Chondrocyte (in vitro differentiated cells): ENCODE measurements at regions not wholly inside any gene's neighbourhood (a gene's known extent, or its start where the extent isn't known, plus 50 kb on each side); places are given as distances from the start of the nearest gene placed in this dataset.

ENCODE experiments used
- DNase-seq: peaks from one replicate; pipeline ENCODE4 v3.0.0; 2021; ENCODE audit warnings: mixed read lengths, low spot score
- H3K27ac Mint-ChIP-seq: one replicate; pipeline ENCODE4 v1.8.0; 2021; ENCODE audit warnings: mild to moderate bottlenecking, moderate library complexity, mixed read lengths; ENCODE audit not compliant: unreplicated experiment
- H3K27me3 Mint-ChIP-seq: 2 replicates; pipeline ENCODE4 v1.8.0; 2021; ENCODE audit warnings: low read depth, mixed read lengths
- H3K36me3 Mint-ChIP-seq: 2 replicates; pipeline ENCODE4 v1.8.0; 2021; ENCODE audit warnings: low read depth, mixed read lengths
- H3K4me1 Mint-ChIP-seq: 2 replicates; pipeline ENCODE4 v1.8.0; 2021; ENCODE audit warnings: low read depth, mild to moderate bottlenecking, mixed read lengths
- H3K4me3 Mint-ChIP-seq: one replicate; pipeline ENCODE4 v1.8.0; 2021; ENCODE audit warnings: mild to moderate bottlenecking, moderate library complexity, mixed read lengths; ENCODE audit not compliant: unreplicated experiment
- H3K9me3 Mint-ChIP-seq: 2 replicates; pipeline ENCODE4 v1.8.0; 2021; ENCODE audit warnings: low read depth, mixed read lengths
- CTCF ChIP-seq: fragments of 200-600 bp; sonication (generic); IDR thresholded peaks from 2 replicates; pipeline ENCODE4 v1.5.0; 2021; ENCODE audit warnings: antibody characterized with exemption, mild to moderate bottlenecking, moderate library complexity

- peaks cover 23% of the 10 kb centered on the region for H3K4me1 Mint-ChIP-seq
- H3K27me3 Mint-ChIP-seq, result peaks cover 3% of the 10 kb centered on the region
- H3K36me3 Mint-ChIP-seq, result no peaks in the 10 kb centered on the region
- H3K27ac Mint-ChIP-seq, result no peak overlapping the region
- TF ChIP-seq CTCF, result no peak
- H3K9me3 Mint-ChIP-seq, result peaks cover 8% of the 10 kb centered on the region
- DNase-seq, result peak; percentile 40
- H3K4me3 Mint-ChIP-seq, result no peak overlapping the region
Measured at GRCh38 chr14:99041141-99041819, 230.7 kb downstream of the BCL11B start.

DNA sequence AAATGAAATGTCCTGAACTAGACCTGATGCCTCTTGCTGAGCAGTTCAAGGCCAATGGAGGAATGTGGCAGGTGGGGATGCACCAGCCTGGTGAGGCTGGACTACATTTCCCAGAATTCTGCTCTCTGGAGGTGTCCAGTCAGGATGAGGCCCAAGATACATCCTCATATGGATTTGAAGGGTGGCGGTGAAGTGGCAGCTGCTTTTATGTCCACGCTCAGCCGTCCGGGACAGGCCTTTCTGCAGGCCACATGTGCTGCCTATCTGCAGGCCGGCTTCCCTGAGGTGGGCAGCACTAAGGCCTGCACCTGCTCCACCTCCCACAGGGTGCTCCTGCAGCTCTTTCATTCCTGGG is 230.2 kb downstream of the BCL11B start:
- Mint-ChIP-seq H3K9me3 (peaks cover 8% of the 10 kb centered on the region), H3K27ac (no peak overlapping the region), H3K4me3 (no peak overlapping the region), H3K36me3 (peaks cover 1% of the 10 kb centered on the region), H3K27me3 (peaks cover 6% of the 10 kb centered on the region), H3K4me1 (peaks cover 18% of the 10 kb centered on the region)
- no peak for DNase-seq
- TF ChIP-seq CTCF, result no peak

DNA sequence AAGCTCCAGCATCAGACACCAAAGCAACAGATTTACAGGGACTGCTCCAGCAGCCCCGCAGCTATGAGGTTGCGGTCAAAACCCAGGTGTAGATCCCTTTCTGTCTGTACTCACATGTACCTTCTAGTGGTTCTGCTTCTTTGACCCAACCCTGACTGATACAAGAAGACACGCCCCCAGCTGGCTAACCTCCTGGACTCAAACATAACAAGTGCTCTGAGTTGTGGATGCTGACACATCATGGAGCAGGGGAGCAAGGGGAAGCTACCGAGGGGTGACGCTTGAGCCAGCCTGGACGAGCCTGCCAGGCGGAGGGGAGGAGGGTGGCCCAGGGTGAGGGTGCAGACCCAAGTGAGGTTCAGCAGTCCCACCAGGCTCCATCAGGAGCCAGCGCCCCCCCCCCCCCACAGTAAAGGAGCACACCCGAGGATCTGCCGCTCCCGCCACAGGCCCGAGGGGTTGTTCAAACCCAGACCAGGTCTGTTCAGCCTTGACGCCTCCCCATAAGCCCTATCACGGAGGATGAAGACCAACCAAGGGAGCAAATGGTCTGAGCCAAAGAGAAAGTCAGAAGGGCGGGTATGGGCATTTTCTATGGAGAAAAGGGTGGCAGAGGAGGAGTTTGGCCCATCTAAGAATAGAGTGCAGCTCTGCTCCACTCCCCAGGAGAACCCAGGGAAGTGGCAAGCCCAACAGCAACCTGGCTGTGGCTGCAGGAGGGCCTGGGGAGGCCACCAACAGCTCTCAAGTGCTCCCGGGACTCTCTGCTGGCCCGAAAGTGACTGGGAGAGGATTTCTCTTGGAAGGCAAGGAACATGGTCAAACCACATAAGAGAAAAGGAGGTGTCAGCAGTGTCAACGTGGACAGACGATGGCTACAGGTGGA is 229.4 kb downstream of the BCL11B start:
- no peak overlapping the region for H3K27ac Mint-ChIP-seq
- no peak overlapping the region for H3K4me3 Mint-ChIP-seq
- H3K36me3 Mint-ChIP-seq, result peaks cover 1% of the 10 kb centered on the region
- H3K9me3 Mint-ChIP-seq, result peaks cover 8% of the 10 kb centered on the region
- peaks cover 8% of the 10 kb centered on the region for H3K27me3 Mint-ChIP-seq
- no peak for TF ChIP-seq CTCF
- H3K4me1 Mint-ChIP-seq, result peaks cover 11% of the 10 kb centered on the region
- DNase-seq, result no peak

- H3K27me3 Mint-ChIP-seq, result peaks cover 8% of the 10 kb centered on the region
- H3K9me3 Mint-ChIP-seq, result peaks cover 8% of the 10 kb centered on the region
- no peak overlapping the region for H3K27ac Mint-ChIP-seq
- peaks cover 1% of the 10 kb centered on the region for H3K36me3 Mint-ChIP-seq
- DNase-seq, result no peak
- TF ChIP-seq CTCF, result no peak
- H3K4me1 Mint-ChIP-seq, result peaks cover 5% of the 10 kb centered on the region
- no peak overlapping the region for H3K4me3 Mint-ChIP-seq
Measured at GRCh38 chr14:99043267-99043615, 228.8 kb downstream of the BCL11B start.

DNA sequence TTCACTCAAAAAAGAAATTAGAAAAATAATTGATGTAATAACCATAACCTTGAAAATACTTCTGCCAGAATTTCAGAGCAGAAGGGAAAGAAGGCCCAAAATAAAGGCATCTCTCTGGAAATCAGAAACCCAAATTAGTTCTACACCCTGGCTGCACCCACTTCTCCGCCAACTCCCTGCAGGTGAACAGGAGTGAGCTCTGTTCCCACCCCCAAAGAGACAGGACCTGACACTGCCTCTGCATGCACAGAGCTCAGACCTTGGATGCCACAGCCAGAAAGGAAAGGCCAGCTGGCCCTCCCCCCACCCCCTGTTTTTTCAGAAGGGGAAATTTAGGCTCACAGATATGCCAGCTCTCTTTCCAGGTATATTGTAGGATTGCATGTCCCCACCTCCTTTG is 228.2 kb downstream of the BCL11B start:
- no peak for TF ChIP-seq CTCF
- Mint-ChIP-seq H3K27ac (no peak overlapping the region), H3K9me3 (peaks cover 8% of the 10 kb centered on the region), H3K4me3 (no peak overlapping the region), H3K4me1 (no peaks in the 10 kb centered on the region), H3K27me3 (peaks cover 8% of the 10 kb centered on the region), H3K36me3 (peaks cover 3% of the 10 kb centered on the region)
- DNase-seq, result no peak
